GM12892 (cell line): ENCODE measurements at regions not wholly inside any gene's neighbourhood (a gene's known extent, or its start where the extent isn't known, plus 50 kb on each side); places are given as distances from the start of the nearest gene placed in this dataset.

Experiments used
- POLR2A ChIP-seq: IDR thresholded peaks from 2 replicates; pipeline ENCODE4 v1.6.1; 2011; ENCODE audit warnings: low read depth, low read length, control low read depth
- POLR2AphosphoS5 ChIP-seq: IDR thresholded peaks from 2 replicates; pipeline ENCODE4 v1.6.1; 2011; ENCODE audit warnings: low read depth, low read length, control low read depth

- TF ChIP-seq POLR2A (no peak), POLR2AphosphoS5 (no peak)
These were observed 204.6 kb upstream of the APCDD1 start for GRCh38 chr18:10249801-10250200.
